HepG2 (cell line): ENCODE measurements at regions not wholly inside any gene's neighbourhood (a gene's known extent, or its start where the extent isn't known, plus 50 kb on each side); places are given as distances from the start of the nearest gene placed in this dataset.

Experiments used
- ATAC-seq: fragments of 200-7000 bp; cut with Tn5 transposase; 3 replicates; pipeline ENCODE4 v1.9.1; 2020; ENCODE audit warnings: mild to moderate bottlenecking, moderate library complexity
- BruUV-seq: library from RNA; stranded (reverse); fragments of 400-500 nt; replicated peaks from 2 replicates; lab custom pipeline; 2021; lab: Mats Ljungman, UMichigan
- CTCF ChIA-PET: fragments of 300-600 bp; formaldehyde crosslinking; extraction: SDS; loops from one replicate; lab custom pipeline; 2021; ENCODE audit warnings: low total read pairs, inconsistent platforms, low intra/inter-chr PET ratio; lab: Yijun Ruan, JAX
- POLR2A ChIA-PET: fragments of 350-600 bp; sonication (Branson Sonifier 250); formaldehyde crosslinking; loops from one replicate; lab custom pipeline; 2020; ENCODE audit warnings: antibody characterized with exemption, inconsistent platforms; lab: Yijun Ruan, JAX
- DNase-seq: peaks from one replicate; pipeline ENCODE4 v3.0.0-alpha.2; 2015; ENCODE audit warnings: low spot score
- FAIRE-seq: peaks from 3 replicates; lab custom pipeline; 2011; peaks lifted over from hg19 to GRCh38; lab: Jason Lieb, UNC
- H2AFZ ChIP-seq: one replicate; pipeline ENCODE4 v1.6.1; 2011; ENCODE audit warnings: low read length, inconsistent platforms
- H3K27ac ChIP-seq: fragments of 300-600 bp; 3 replicates; pipeline ENCODE4 v1.8.0; 2011; ENCODE audit warnings: mixed run types, mild to moderate bottlenecking, mixed read lengths, low read length, inconsistent platforms; ENCODE audit not compliant: insufficient read depth; ENCODE audit errors: extremely low read length
- H3K27me3 ChIP-seq, 2 experiments: fragments of 200-600 bp in 1 of 2; 2 replicates in 1 of 2; 3 replicates in 1 of 2; pipeline versions ENCODE4 v1.6.0 to v1.8.0; 2011; ENCODE audit warnings: low read length in 2 of 2, mild to moderate bottlenecking in 2 of 2, moderate library complexity in 2 of 2, inconsistent platforms in 1 of 2; ENCODE audit not compliant: insufficient read depth in 2 of 2, control insufficient read depth in 1 of 2
- H3K36me3 ChIP-seq, 2 experiments: fragments of 200-600 bp in 1 of 2; replicated peaks in 1 of 2; 2 replicates in 1 of 2; 3 replicates in 1 of 2; pipeline versions ENCODE4 v1.5.1 to v1.8.0; 2011; ENCODE audit warnings: low read length in 2 of 2, inconsistent platforms in 1 of 2; ENCODE audit not compliant: insufficient read depth in 2 of 2, control insufficient read depth in 1 of 2
- H3K4me1 ChIP-seq: 2 replicates; pipeline ENCODE4 v1.5.1; 2012; ENCODE audit warnings: low read length, inconsistent platforms; ENCODE audit not compliant: insufficient read depth
- H3K4me2 ChIP-seq: 2 replicates; pipeline ENCODE4 v1.6.0; 2011; ENCODE audit warnings: low read depth, low read length, inconsistent platforms
- H3K4me3 ChIP-seq, 3 experiments: fragments of 200-600 bp in 1 of 3; sonication (generic), shearing (Covaris generic) in 1 of 3; replicated peaks in 1 of 3; 2 replicates each; pipeline ENCODE4 v1.5.1; 2011 to 2016; ENCODE audit warnings: low read length in 3 of 3, inconsistent platforms in 2 of 3, low read depth in 2 of 3, mild to moderate bottlenecking in 2 of 3, control low read depth in 1 of 3, mixed read lengths in 1 of 3; ENCODE audit not compliant: insufficient read depth in 1 of 3
- H3K79me2 ChIP-seq: one replicate; pipeline ENCODE4 v1.6.1; 2011; ENCODE audit warnings: low read length, inconsistent platforms; ENCODE audit not compliant: insufficient read depth
- H3K9ac ChIP-seq: 2 replicates; pipeline ENCODE4 v1.6.0; 2011; ENCODE audit warnings: mild to moderate bottlenecking, low read depth, low read length, inconsistent platforms; ENCODE audit not compliant: insufficient read depth
- H3K9me3 ChIP-seq: 2 replicates; pipeline ENCODE4 v1.5.1; 2012; ENCODE audit warnings: mild to moderate bottlenecking, low read length
- H4K20me1 ChIP-seq: 2 replicates; pipeline ENCODE4 v1.6.0; 2011; ENCODE audit warnings: inconsistent platforms, mild to moderate bottlenecking, low read length, moderate library complexity; ENCODE audit not compliant: insufficient read depth
- BCL3 ChIP-seq: sonication (generic); formaldehyde crosslinking; IDR thresholded peaks from 2 replicates; pipeline ENCODE4 v1.5.1; 2020; ENCODE audit warnings: mild to moderate bottlenecking, missing genetic modification reagents, moderate library complexity
- BORCS8-MEF2B ChIP-seq: sonication (generic); formaldehyde crosslinking; IDR thresholded peaks from 2 replicates; pipeline ENCODE4 v1.8.0; 2022; ENCODE audit warnings: mild to moderate bottlenecking, missing genetic modification reagents
- GZF1 ChIP-seq: sonication (generic); formaldehyde crosslinking; IDR thresholded peaks from 2 replicates; pipeline ENCODE4 v1.5.1; 2020; ENCODE audit warnings: mild to moderate bottlenecking, missing genetic modification reagents
- HDAC6 ChIP-seq: fragments of 200-600 bp; sonication (generic); IDR thresholded peaks from 2 replicates; pipeline ENCODE4 v1.7.0; 2017; ENCODE audit warnings: mild to moderate bottlenecking, antibody characterized with exemption, low read length, low read depth
- NKX3-1 ChIP-seq: sonication (generic); formaldehyde crosslinking; IDR thresholded peaks from 2 replicates; pipeline ENCODE4 v1.5.0; 2020; ENCODE audit warnings: missing genetic modification reagents
- RAD21 ChIP-seq: fragments of 450-650 bp; formaldehyde crosslinking; IDR thresholded peaks from 2 replicates; pipeline ENCODE4 v1.5.0; 2020; ENCODE audit warnings: mild to moderate bottlenecking
- RBAK ChIP-seq: sonication (generic); formaldehyde crosslinking; IDR thresholded peaks from 2 replicates; pipeline ENCODE4 v1.5.1; 2020; ENCODE audit warnings: mild to moderate bottlenecking, missing genetic modification reagents
- REL ChIP-seq: sonication (generic); formaldehyde crosslinking; conservative IDR thresholded peaks from 2 replicates; pipeline ENCODE4 v1.8.0; 2022; ENCODE audit warnings: mild to moderate bottlenecking, missing genetic modification reagents, moderate library complexity
- REXO4 ChIP-seq: sonication (generic); formaldehyde crosslinking; IDR thresholded peaks from 2 replicates; pipeline ENCODE4 v1.8.0; 2022; ENCODE audit warnings: missing genetic modification reagents, mild to moderate bottlenecking, borderline replicate concordance
- SIN3A ChIP-seq: IDR thresholded peaks from 2 replicates; pipeline ENCODE4 v1.6.1; 2011; ENCODE audit warnings: low read depth, mild to moderate bottlenecking, control low read depth, low read length, borderline replicate concordance
- WIZ ChIP-seq: sonication (generic); formaldehyde crosslinking; IDR thresholded peaks from 2 replicates; pipeline ENCODE4 v1.5.1; 2020; ENCODE audit warnings: mild to moderate bottlenecking, missing genetic modification reagents
- ZBTB39 ChIP-seq: sonication (generic); formaldehyde crosslinking; IDR thresholded peaks from 2 replicates; pipeline ENCODE4 v1.5.0; 2020; ENCODE audit warnings: missing genetic modification reagents
- ZNF607 ChIP-seq: sonication (generic); formaldehyde crosslinking; IDR thresholded peaks from 2 replicates; pipeline ENCODE4 v1.5.1; 2020; ENCODE audit warnings: missing genetic modification reagents, mild to moderate bottlenecking, borderline replicate concordance
- ZNF639 ChIP-seq: conservative IDR thresholded peaks from 2 replicates; pipeline ENCODE4 v1.6.1; 2018; ENCODE audit warnings: missing genetic modification reagents
- ZNF749 ChIP-seq: sonication (generic); formaldehyde crosslinking; IDR thresholded peaks from 2 replicates; pipeline ENCODE4 v1.8.0; 2022; ENCODE audit warnings: mild to moderate bottlenecking, missing genetic modification reagents, moderate library complexity, borderline replicate concordance
- WGBS: methylation state at CpG from one replicate; pipeline ENCODE4 v1.1.6; 2017; ENCODE audit warnings: low lambda C conversion rate; 5-methylcytosine and 5-hydroxymethylcytosine counted together
- in situ Hi-C: cut with HindIII; loops from 2 replicates; pipeline ENCODE4 v1.10.0; 2017; ENCODE audit warnings: low pct_unique_long_range_greater_than_20kb; ENCODE audit not compliant: extremely low pct_ligation_motif_present
- intact Hi-C: fragments of 100-400 bp; cut with micrococcal nuclease; formaldehyde crosslinking; loops from one replicate; pipeline ENCODE4 v1.10.0; 2022; ENCODE audit not compliant: unreplicated experiment

GRCh38 chr9:32867026-32867425 is 83.7 kb downstream of the TMEM215 start:
- H3K4me2 ChIP-seq, result no peak overlapping the region
- H3K4me1 ChIP-seq, result no peaks in the 10 kb centered on the region
- in situ Hi-C loops (no loop called here), intact Hi-C loops (no loop called here)
- no peak overlapping the region for H3K9ac ChIP-seq
- H3K36me3 ChIP-seq, result no peaks in the 10 kb centered on the region
- no TSS peak for BruUV-seq
- H3K27me3 ChIP-seq, result no peaks in the 10 kb centered on the region
- ATAC-seq (no peak), DNase-seq (no peak), FAIRE-seq (no peak)
- H4K20me1 ChIP-seq, result no peaks in the 10 kb centered on the region
- H3K9me3 ChIP-seq, result no peaks in the 10 kb centered on the region
- WGBS, result 13% methylated on average over 2 of the region's 2 CpGs
- H3K27ac ChIP-seq, result no peak overlapping the region
- ChIA-PET CTCF (no interaction called here), POLR2A (no interaction called here)
- no peaks in the 10 kb centered on the region for H3K79me2 ChIP-seq
- no peak overlapping the region for H2AFZ ChIP-seq
- no peak overlapping the region for H3K4me3 ChIP-seq
- no peak for TF ChIP-seq NKX3-1
- TF ChIP-seq HDAC6, result no peak

- H4K20me1 ChIP-seq, result no peaks in the 10 kb centered on the region
- DNase-seq, result no peak
- no peak overlapping the region for H3K27ac ChIP-seq
- no peak for ATAC-seq
- no peak overlapping the region for H2AFZ ChIP-seq
- ChIA-PET POLR2A (no interaction called here), CTCF (no interaction called here)
- WGBS, result 20% methylated on average over 3 of the region's 3 CpGs
- H3K4me1 ChIP-seq, result no peaks in the 10 kb centered on the region
- in situ Hi-C loops (no loop called here), intact Hi-C loops (no loop called here)
- no peak overlapping the region for H3K4me2 ChIP-seq
- no peak for FAIRE-seq
- no TSS peak for BruUV-seq
- no peaks in the 10 kb centered on the region for H3K36me3 ChIP-seq
- H3K4me3 ChIP-seq, result no peak overlapping the region
- no peaks in the 10 kb centered on the region for H3K79me2 ChIP-seq
- H3K9me3 ChIP-seq, result no peaks in the 10 kb centered on the region
- no peak overlapping the region for H3K9ac ChIP-seq
- no peaks in the 10 kb centered on the region for H3K27me3 ChIP-seq
- TF ChIP-seq BORCS8-MEF2B (CRISPR knock-in tag) (no peak), RAD21 (CRISPR knock-in tag) (no peak), RBAK (CRISPR knock-in tag) (no peak), ZBTB39 (CRISPR knock-in tag) (no peak), ZNF749 (no peak), GZF1 (CRISPR knock-in tag) (no peak), REL (CRISPR knock-in tag) (no peak), ZNF607 (CRISPR knock-in tag) (no peak), REXO4 (CRISPR knock-in tag) (no peak), BCL3 (CRISPR knock-in tag) (no peak), WIZ (CRISPR knock-in tag) (no peak), SIN3A (no peak), ZNF639 (no peak)
Observed at GRCh38 chr9:32867601-32868204, 84.4 kb downstream of the TMEM215 start.
